NCI-H526 (cell line): ENCODE measurements at regions not wholly inside any gene's neighbourhood (a gene's known extent, or its start where the extent isn't known, plus 50 kb on each side); places are given as distances from the start of the nearest gene placed in this dataset.

Source experiments
- DNase-seq, 2 experiments: peaks; one replicate each; lab custom pipeline; 2025; lab: John Stamatoyannopoulos, UW

- DNase-seq: no peak
Measured at GRCh38 chr16:7013990-7014389, 318.7 kb upstream of the RBFOX1 start.

- DNase-seq: no peak
Measured at GRCh38 chr16:7004266-7004665, 328.4 kb upstream of the RBFOX1 start.

- no peak for DNase-seq
Measured at GRCh38 chr16:6993544-6993943, 339.1 kb upstream of the RBFOX1 start.

DNA sequence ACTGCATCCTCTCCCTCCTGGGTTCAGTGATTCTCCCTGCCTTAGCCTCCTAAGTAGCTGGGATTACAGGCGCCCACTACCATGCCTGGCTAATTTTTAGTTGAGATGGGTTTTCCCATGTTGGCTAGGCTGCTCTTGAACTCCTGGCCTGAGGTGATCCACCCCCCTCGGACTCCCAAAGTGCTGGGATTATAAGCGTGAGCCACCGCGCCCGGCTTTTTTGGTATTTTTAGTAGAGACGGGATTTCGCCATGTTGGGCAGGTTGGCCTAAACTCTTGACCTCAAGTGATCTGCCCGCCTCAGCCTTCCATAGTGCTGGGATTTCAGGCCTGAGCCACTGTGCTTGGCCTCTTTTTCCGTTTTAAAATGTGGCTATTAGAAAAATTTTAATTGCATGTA, 343.8 kb upstream of the RBFOX1 start:
- DNase-seq: no peak

DNA sequence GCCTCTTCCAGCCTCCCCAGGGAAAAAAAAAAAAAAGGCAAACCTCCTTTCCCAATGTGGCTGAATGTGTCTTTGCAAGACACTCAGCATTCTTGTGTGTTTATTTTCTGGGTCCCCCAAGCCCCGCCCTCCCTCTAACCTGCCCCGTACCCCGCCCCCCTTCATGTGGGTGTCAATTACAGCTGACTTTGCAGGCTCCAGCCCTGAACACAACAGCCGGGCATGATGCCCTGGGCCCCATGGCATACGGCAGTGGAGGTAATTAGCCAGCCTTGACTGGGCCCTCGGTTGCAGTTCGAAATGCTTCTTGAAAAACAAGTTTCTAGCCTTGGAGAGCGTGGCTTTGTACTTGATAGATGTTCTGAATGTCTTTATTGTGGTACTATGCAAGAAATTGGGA, 354.7 kb upstream of the RBFOX1 start:
- no peak for DNase-seq

- no peak for DNase-seq
Measured at GRCh38 chr16:6977291-6977690, 355.4 kb upstream of the RBFOX1 start.

GRCh38 chr16:6976716-6977115, 355.9 kb upstream of the RBFOX1 start:
- DNase-seq: no peak

DNA sequence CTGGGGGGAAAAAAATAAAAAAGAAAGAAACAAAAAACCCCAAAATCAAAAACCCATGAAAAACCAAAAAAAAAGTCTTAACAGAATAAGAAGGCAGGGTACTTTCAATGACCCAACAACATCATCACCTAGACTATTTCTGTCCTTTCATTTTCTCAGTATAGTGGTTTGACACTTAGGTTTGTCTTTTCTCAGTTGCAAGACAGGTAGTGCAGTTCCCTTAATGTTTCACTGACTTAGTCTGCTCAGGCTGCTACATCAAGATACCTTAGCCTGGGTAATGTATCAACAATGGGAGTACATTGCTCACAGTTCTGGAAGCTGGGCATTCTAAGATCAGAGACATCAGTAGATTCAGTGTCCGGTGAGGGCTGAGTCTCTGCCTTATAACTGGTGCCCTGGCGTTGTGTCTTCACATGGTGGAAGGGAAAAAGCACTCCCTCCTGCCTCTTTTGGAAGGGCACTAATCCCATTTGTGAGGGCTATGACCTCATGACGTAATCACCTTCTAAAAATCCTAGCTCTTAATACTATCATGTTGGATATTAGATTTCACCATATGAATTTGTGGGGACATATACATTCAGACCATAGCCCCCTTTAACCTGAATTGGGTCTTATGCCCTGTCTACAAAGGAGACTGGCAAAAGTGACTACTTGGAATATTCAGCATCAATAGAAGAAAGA, 362.3 kb upstream of the RBFOX1 start:
- DNase-seq: no peak

DNA sequence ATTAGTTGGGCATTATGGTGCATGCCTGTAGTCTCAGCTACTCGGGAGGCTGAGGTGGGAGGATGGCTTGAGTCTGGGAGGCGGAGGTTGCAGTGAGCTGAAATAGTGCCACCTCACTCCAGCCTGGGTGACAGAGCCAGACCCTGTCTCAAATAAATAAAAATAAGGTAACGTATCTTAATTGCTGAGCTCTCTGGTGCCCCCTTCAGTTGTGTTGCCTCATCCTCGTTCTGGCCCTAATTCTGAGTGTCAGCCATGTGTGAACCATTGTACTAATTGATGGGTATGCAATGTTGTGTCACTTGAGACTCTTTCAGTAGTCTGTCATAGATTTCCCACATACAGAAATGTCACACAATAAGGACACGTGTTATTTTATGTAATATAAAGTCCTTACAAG, 363.1 kb upstream of the RBFOX1 start:
- no peak for DNase-seq

DNA sequence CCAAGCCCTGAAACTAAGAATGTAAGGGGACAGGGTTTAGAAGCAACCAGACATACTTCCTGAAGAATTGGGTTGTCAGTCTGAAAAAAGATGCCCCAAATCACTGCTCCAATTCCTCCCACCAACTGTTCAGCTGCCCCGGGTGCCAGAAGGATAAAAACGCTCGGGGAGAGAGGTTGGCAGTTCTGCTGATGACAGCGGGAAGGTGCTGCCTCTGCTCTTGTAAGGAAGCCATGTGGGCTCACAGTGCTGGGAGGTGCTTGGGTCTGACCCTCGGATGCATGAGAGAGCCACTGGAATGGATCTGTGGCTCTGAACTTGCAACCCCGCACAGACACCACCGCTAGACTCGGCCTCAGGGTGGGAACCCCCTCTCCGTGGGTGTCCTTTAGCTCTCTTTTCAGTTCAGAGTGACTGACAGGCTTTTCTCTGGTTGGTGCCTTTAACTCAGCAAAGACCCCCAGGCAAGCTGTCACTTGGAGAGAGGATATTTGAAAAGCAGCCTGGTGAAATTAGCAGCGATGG, 364.8 kb upstream of the RBFOX1 start:
- DNase-seq: no peak

DNA sequence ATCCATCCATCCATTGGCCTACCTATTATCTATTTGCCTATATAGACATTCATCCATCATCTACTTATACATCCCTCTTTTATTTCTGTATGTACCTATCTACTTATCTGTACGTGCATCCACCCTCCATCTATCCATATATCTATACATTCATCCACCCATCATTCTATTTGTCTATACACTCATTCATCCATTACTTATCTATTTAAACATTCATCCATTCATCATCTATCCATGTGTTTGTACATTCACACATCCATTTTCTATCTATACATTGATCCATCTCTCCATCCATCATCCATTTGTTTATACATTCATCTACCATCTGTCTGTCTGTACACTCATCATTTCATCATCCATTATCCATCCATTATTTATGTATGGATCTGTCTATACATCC, 365.7 kb upstream of the RBFOX1 start:
- DNase-seq: no peak

DNA sequence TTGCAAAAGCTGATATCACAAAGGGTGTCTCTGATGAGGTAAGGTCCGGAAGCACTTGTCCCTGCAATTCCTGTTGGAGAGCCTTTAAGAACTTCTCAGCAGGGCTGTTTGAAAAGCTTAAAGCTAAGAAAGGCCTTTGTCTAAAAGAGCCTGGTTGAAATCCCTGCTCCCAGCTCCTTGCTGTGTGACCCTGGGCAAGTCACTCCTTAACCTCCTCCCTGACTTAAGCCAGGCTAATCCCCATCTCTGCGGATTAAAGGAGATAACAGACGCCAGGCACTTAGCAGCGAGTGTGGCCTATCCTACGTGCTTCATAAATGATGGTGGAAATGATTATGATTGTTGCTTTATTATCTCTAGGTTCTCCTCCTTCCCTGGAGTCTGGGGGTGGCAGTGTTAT, 368.0 kb upstream of the RBFOX1 start:
- DNase-seq: no peak

- DNase-seq: no peak
Measured at GRCh38 chr16:6961704-6962103, 370.9 kb upstream of the RBFOX1 start.

GRCh38 chr16:6958184-6958583, 374.5 kb upstream of the RBFOX1 start:
- no peak for DNase-seq

- DNase-seq: no peak
Measured at GRCh38 chr16:6957681-6958080, 375.0 kb upstream of the RBFOX1 start.

- DNase-seq: no peak
Measured at GRCh38 chr16:6956511-6956910, 376.1 kb upstream of the RBFOX1 start.

DNA sequence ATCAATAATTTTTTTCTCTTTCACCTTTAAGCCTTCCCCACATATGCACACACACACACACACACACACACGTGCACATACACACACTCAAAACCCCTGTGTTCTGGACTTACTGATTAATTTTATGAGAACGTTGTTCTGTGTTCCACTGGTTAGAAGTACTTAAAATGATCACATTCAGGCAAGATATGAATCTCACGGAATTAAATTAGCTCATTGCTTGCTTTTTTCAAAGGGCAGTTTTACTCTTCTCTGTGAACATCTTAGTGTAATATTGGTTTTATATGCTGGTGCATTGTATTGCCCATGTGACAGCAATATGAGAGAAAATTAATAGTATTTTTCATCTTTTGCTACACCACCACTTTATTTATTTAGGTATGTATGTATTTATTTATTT, 377.3 kb upstream of the RBFOX1 start:
- DNase-seq: no peak

DNA sequence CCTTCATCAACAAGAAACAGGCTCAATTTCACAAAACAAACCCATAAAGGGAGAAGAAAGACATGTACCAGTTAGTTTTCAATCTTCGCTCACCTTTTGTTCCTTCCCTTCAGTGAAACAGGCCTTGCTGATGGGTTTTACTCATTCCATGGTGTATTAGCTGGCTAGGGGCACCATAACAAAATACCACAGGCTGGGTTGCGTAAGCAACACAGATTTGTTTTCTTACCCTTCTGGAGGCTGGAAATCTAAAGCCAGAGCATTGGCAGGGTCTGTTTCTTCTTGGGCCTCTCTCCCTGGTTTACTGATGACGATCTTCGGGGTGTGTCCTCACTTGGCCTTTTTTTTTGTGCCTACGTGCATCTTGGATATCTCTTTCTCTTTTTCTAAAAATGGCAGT, 383.4 kb upstream of the RBFOX1 start:
- no peak for DNase-seq

DNA sequence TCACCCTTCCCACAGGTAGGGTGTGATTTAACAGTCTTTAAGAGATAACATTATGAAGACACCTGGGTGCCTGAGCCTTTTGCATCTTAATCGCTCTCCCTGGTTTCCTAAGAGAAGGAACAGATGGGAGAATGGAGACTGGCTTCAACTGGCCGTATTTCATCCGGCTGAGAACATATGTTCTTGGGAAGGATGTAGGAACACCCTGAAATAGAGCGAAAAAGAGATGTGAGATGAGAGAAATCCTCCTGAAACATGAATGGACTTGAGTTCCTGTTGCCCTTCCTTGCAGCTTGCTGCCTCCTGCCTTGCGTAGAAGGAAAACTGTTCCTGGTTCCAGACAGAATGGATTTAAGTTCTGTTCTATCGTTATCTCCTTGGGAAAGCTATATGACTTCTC, 385.4 kb upstream of the RBFOX1 start:
- DNase-seq: no peak

DNA sequence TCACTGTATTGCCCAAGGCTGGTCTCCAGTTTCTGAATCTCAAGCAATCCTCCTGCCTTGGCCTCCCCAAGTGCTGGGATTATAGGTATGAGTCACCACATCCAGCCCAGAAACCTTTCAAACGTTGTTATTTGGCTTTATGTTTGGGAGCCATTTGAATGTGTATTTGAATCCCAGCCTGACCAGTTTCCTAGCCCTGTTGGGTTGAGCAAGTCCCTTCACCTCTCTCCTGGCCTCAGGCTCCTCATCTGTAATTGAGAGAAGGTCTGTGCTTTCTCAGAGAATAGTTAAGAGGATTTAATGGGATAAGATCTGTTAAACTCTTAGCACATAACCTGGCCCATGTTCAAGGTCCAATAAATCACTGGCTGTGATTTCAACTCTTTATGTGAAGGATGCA, 385.8 kb upstream of the RBFOX1 start:
- DNase-seq: no peak

DNA sequence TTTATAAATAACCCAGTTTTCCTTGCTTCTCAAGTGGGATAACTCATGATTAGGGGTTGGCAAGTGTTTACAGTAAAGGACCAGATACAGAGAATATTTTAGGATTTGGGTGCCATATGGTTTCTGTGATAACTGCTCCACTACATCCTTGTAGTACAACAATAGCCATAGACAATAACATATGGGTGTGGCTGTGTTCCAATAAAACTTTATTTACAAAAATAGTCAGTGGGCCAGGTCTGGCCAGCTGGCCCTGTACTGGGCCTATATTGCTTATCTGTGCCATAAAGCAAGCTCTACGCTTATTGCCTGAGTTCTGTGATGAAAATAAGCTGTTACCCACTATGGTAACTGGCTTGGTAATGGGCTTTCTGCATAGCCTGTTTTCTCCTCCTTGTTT, 386.5 kb upstream of the RBFOX1 start:
- no peak for DNase-seq

GRCh38 chr16:6940968-6941367, 391.7 kb upstream of the RBFOX1 start:
- DNase-seq: no peak

GRCh38 chr16:6937641-6938040, 395.0 kb upstream of the RBFOX1 start:
- DNase-seq: no peak

- no peak for DNase-seq
Measured at GRCh38 chr16:6932871-6933385, 399.7 kb upstream of the RBFOX1 start.
